ENCODE measurements at regions not wholly inside any gene's neighbourhood (a gene's known extent, or its start where the extent isn't known, plus 50 kb on each side); places are given as distances from the start of the nearest gene placed in this dataset.

- no peak for ATAC-seq
- 60% methylated on average over 1 of the region's 1 CpG for WGBS (ENCODE audit: insufficient coverage, low coverage, low lambda C conversion rate, missing lambda C conversion rate)
- TF ChIP-seq CTCF (IDR thresholded peaks at IDR 0.05) (no peak), POLR2A (IDR thresholded peaks at IDR 0.05) (no peak)
Measured at GRCh38 chr13:75136151-75136550, 345.8 kb downstream of the TBC1D4 start.

GRCh38 chr13:75135325-75135825 is 346.6 kb downstream of the TBC1D4 start:
- 46% methylated on average over 6 of the region's 6 CpGs for WGBS (ENCODE audit: insufficient coverage, low coverage, low lambda C conversion rate, missing lambda C conversion rate)
- intact Hi-C loops (cut with DNase I) = no loop called here
- H3K4me1 ChIP-seq = no peaks in the 10 kb centered on the region

More at GRCh38 chr13:75136151-75136550, 345.8 kb downstream of the TBC1D4 start:
- intact Hi-C loops (cut with DNase I) = no loop called here
- DNase-seq = no peak
- H3K27ac ChIP-seq = no peak overlapping the region
- no peaks in the 10 kb centered on the region for H3K27me3 ChIP-seq
- H3K9me3 ChIP-seq = no peaks in the 10 kb centered on the region
- no peaks in the 10 kb centered on the region for H3K4me1 ChIP-seq
- H3K4me3 ChIP-seq = no peak overlapping the region
- no peaks in the 10 kb centered on the region for H3K36me3 ChIP-seq

GRCh38 chr13:75132701-75133695 is 349.0 kb downstream of the TBC1D4 start:
- Histone ChIP-seq H3K27ac (no peak overlapping the region), H3K4me1 (no peaks in the 10 kb centered on the region), H3K4me3 (no peak overlapping the region), H3K27me3 (no peaks in the 10 kb centered on the region), H3K36me3 (no peaks in the 10 kb centered on the region), H3K9me3 (no peaks in the 10 kb centered on the region)
- DNase-seq = no peak
- intact Hi-C loops (cut with DNase I) = no loop called here
- TF ChIP-seq POLR2A (IDR thresholded peaks at IDR 0.05) = no peak
- no peak for TF ChIP-seq CTCF (IDR thresholded peaks at IDR 0.05)
- ATAC-seq = no peak
- 44% methylated on average over 3 of the region's 3 CpGs for WGBS (ENCODE audit: insufficient coverage, low coverage, low lambda C conversion rate, missing lambda C conversion rate)

More at GRCh38 chr13:75135325-75135825, 346.6 kb downstream of the TBC1D4 start:
- no peak for DNase-seq
- H3K27ac ChIP-seq = no peak overlapping the region
- H3K4me3 ChIP-seq = no peak overlapping the region
- no peak for ATAC-seq
- H3K9me3 ChIP-seq = no peaks in the 10 kb centered on the region
- no peaks in the 10 kb centered on the region for H3K27me3 ChIP-seq
- H3K36me3 ChIP-seq = no peaks in the 10 kb centered on the region
- TF ChIP-seq POLR2A (IDR thresholded peaks at IDR 0.05) (no peak), CTCF (IDR thresholded peaks at IDR 0.05) (no peak)

GRCh38 chr13:75129331-75129730 is 352.6 kb downstream of the TBC1D4 start:
- H3K4me1 ChIP-seq = no peaks in the 10 kb centered on the region
- ATAC-seq (no peak), DNase-seq (no peak)
- no peaks in the 10 kb centered on the region for H3K36me3 ChIP-seq
- no peak overlapping the region for H3K27ac ChIP-seq
- no peaks in the 10 kb centered on the region for H3K9me3 ChIP-seq
- WGBS (ENCODE audit: insufficient coverage, low coverage, low lambda C conversion rate, missing lambda C conversion rate) = 17% methylated on average over 1 of the region's 1 CpG
- H3K4me3 ChIP-seq = no peak overlapping the region
- H3K27me3 ChIP-seq = no peaks in the 10 kb centered on the region
- no peak for TF ChIP-seq POLR2A (IDR thresholded peaks at IDR 0.05)
- TF ChIP-seq CTCF (IDR thresholded peaks at IDR 0.05) = no peak
- intact Hi-C loops (cut with DNase I) = no loop called here
